GM23338 (cell line): ENCODE measurements at regions not wholly inside any gene's neighbourhood (a gene's known extent, or its start where the extent isn't known, plus 50 kb on each side); places are given as distances from the start of the nearest gene placed in this dataset.

ENCODE experiments used
- ATAC-seq: fragments of 200-7000 bp; cut with Tn5 transposase; 3 replicates; pipeline ENCODE4 v1.9.1; 2020
- DNase-seq: peaks from one replicate; pipeline ENCODE4 v3.0.0-alpha.2; 2015; ENCODE audit warnings: low spot score
- H2AFZ ChIP-seq: fragments of 200-600 bp; sonication (generic); 2 replicates; pipeline ENCODE4 v1.8.0; 2016; ENCODE audit warnings: antibody characterized with exemption, mild to moderate bottlenecking, moderate library complexity
- H3F3A ChIP-seq: fragments of 200-600 bp; sonication (generic); replicated peaks from 2 replicates; pipeline ENCODE4 v1.8.0; 2017; ENCODE audit warnings: antibody characterized with exemption, mixed run types, low read depth
- H3K27ac ChIP-seq: fragments of 200-600 bp; sonication (generic); 2 replicates; pipeline ENCODE4 v1.6.1; 2016; ENCODE audit warnings: low read depth
- H3K27me3 ChIP-seq: fragments of 200-600 bp; sonication (generic); 2 replicates; pipeline ENCODE4 v1.8.0; 2016; ENCODE audit warnings: mild to moderate bottlenecking, mixed run types, moderate library complexity; ENCODE audit not compliant: insufficient read depth
- H3K36me3 ChIP-seq: fragments of 200-600 bp; sonication (generic); 2 replicates; pipeline ENCODE4 v1.8.0; 2016; ENCODE audit warnings: mild to moderate bottlenecking; ENCODE audit not compliant: insufficient read depth
- H3K4me1 ChIP-seq: fragments of 200-600 bp; sonication (generic); 2 replicates; pipeline ENCODE4 v1.8.0; 2016; ENCODE audit warnings: mild to moderate bottlenecking, moderate library complexity; ENCODE audit not compliant: insufficient read depth
- H3K4me2 ChIP-seq: fragments of 200-600 bp; sonication (generic); 2 replicates; pipeline ENCODE4 v1.7.1; 2017; ENCODE audit warnings: mixed run types
- H3K4me3 ChIP-seq: fragments of 200-600 bp; sonication (generic); 2 replicates; pipeline ENCODE4 v1.6.1; 2016; ENCODE audit warnings: mixed run types
- H3K79me2 ChIP-seq: fragments of 200-600 bp; sonication (generic); replicated peaks from 2 replicates; pipeline ENCODE4 v1.8.0; 2017; ENCODE audit warnings: mild to moderate bottlenecking; ENCODE audit not compliant: insufficient read depth
- H3K9me2 ChIP-seq: fragments of 200-600 bp; sonication (generic); 2 replicates; pipeline ENCODE4 v1.8.0; 2017; ENCODE audit not compliant: insufficient read depth
- H4K20me1 ChIP-seq: fragments of 200-600 bp; sonication (generic); replicated peaks from 2 replicates; pipeline ENCODE4 v1.8.0; 2017; ENCODE audit warnings: mild to moderate bottlenecking; ENCODE audit not compliant: insufficient read depth
- H3K27ac Mint-ChIP-seq: 2 replicates; pipeline ENCODE4 v1.8.0; 2020; ENCODE audit warnings: inconsistent platforms, mild to moderate bottlenecking, moderate library complexity, mixed read lengths
- H3K27me3 Mint-ChIP-seq: 3 replicates; pipeline ENCODE4 v1.8.0; 2022; ENCODE audit warnings: low read depth, mild to moderate bottlenecking, moderate library complexity, mixed read lengths, inconsistent platforms; ENCODE audit not compliant: insufficient read depth, poor library complexity
- H3K36me3 Mint-ChIP-seq: 3 replicates; pipeline ENCODE4 v1.8.0; 2021; ENCODE audit warnings: low read depth, mild to moderate bottlenecking, inconsistent platforms, moderate library complexity, mixed read lengths
- H3K4me1 Mint-ChIP-seq: 3 replicates; pipeline ENCODE4 v1.8.0; 2020; ENCODE audit warnings: mild to moderate bottlenecking, inconsistent platforms, mixed read lengths
- H3K4me3 Mint-ChIP-seq: 3 replicates; pipeline ENCODE4 v1.8.0; 2021; ENCODE audit warnings: moderate library complexity, mild to moderate bottlenecking, inconsistent platforms, mixed read lengths
- H3K9me3 Mint-ChIP-seq: 3 replicates; pipeline ENCODE4 v1.8.0; 2020; ENCODE audit warnings: moderate library complexity, mild to moderate bottlenecking, inconsistent platforms, mixed read lengths
- ETS1 ChIP-seq: IDR thresholded peaks from 2 replicates; pipeline ENCODE4 v1.6.1; 2016; ENCODE audit warnings: antibody characterized with exemption
- EZH2 ChIP-seq: fragments of 200-600 bp; sonication (generic); IDR thresholded peaks from one replicate; pipeline ENCODE4 v1.8.0; 2017; ENCODE audit warnings: antibody characterized with exemption, mild to moderate bottlenecking, low read depth; ENCODE audit not compliant: unreplicated experiment
- EZH2phosphoT487 ChIP-seq: fragments of 200-600 bp; sonication (generic); IDR thresholded peaks from one replicate; pipeline ENCODE4 v1.8.1; 2018; ENCODE audit warnings: antibody characterized with exemption; ENCODE audit not compliant: unreplicated experiment
- JUNB ChIP-seq: IDR thresholded peaks from one replicate; pipeline ENCODE4 v1.6.1; 2016; ENCODE audit warnings: antibody characterized with exemption; ENCODE audit not compliant: unreplicated experiment
- ZNF114 ChIP-seq: fragments of 250-450 bp; sonication (Bioruptor Pico); IDR thresholded peaks from 2 replicates; pipeline ENCODE4 v1.5.0; 2020; ENCODE audit warnings: mild to moderate bottlenecking, moderate library complexity
- ZNF462 ChIP-seq: fragments of 250-450 bp; sonication (Bioruptor Pico); IDR thresholded peaks from 2 replicates; pipeline ENCODE4 v1.5.0; 2020; ENCODE audit warnings: mild to moderate bottlenecking, moderate library complexity

DNA sequence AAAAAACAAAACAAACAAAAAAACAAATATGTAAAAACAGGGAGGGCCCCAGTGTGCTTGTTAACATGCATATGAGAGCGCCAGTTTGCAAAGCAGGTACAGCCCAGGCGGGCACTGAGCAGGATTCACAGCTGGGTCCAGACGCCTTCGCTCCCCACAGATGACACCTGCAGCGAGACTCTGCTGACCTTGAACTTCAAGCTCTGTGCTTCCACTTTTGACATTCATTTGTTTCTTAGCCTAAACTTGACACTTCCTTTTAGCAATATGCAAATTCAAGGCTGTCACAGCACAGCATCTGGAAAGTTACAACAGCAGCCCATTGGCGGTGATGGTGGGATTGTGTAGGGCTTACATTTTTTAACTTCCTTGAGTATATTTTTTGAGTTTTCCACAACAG, 88.8 kb upstream of the TNS3 start (continued):
- no peak for TF ChIP-seq ZNF462 (CRISPR knock-in tag)
- TF ChIP-seq ETS1: no peak
- no peak for TF ChIP-seq ZNF114 (CRISPR knock-in tag)
- TF ChIP-seq EZH2phosphoT487: no peak

DNA sequence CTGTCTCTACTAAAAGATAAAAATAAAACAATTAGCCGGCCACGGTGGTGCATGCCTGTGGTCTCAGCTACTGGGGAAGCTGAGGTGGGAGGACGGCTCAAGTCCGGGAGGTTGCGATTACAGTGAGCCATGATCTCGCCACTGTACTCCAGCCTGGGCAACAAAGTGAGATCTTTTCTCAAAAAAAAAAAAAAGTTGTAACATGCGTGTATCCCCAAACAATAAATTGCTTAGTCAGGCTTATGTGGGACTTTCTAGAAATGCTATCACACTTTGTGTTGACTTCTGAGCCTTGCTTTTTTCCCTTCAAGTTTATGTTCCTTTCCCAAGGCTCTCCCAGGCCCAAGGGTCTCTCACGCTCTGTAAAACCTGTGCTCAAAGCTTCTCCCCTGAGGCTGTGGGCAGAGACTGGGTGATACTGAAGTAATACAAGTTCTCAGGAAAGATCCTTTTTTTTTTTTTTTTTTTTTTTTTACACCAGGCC, 88.0 kb upstream of the TNS3 start:
- Histone ChIP-seq H3K4me1 (peaks cover 22% of the 10 kb centered on the region), H3K79me2 (no peaks in the 10 kb centered on the region), H3K4me2 (no peak overlapping the region), H3K27me3 (no peaks in the 10 kb centered on the region), H3K36me3 (no peaks in the 10 kb centered on the region), H3K4me3 (no peak overlapping the region), H4K20me1 (no peaks in the 10 kb centered on the region), H3F3A (no peaks in the 10 kb centered on the region), H3K9me2 (no peaks in the 10 kb centered on the region), H2AFZ (no peak overlapping the region), H3K27ac (no peak overlapping the region)
- H3K9me3 Mint-ChIP-seq: no peaks in the 10 kb centered on the region; the same call in 2 of the 3 replicates
- H3K36me3 Mint-ChIP-seq: no peaks in the 10 kb centered on the region
- TF ChIP-seq EZH2 (no peak), JUNB (no peak)
- ATAC-seq (no peak), DNase-seq (no peak)
- H3K4me3 Mint-ChIP-seq: no peak overlapping the region
- H3K27ac Mint-ChIP-seq: no peak overlapping the region
- peaks cover 10% of the 10 kb centered on the region for H3K27me3 Mint-ChIP-seq
- H3K4me1 Mint-ChIP-seq: peaks cover 26% of the 10 kb centered on the region
